NT2/D1 (cell line): ENCODE measurements at regions not wholly inside any gene's neighbourhood (a gene's known extent, or its start where the extent isn't known, plus 50 kb on each side); places are given as distances from the start of the nearest gene placed in this dataset.

Source experiments
- DNase-seq: peaks from one replicate; pipeline ENCODE4 v3.0.0-alpha.2; 2011; ENCODE audit warnings: low read depth, low spot score
- H3K27me3 ChIP-seq: 2 replicates; pipeline ENCODE4 v1.6.0; 2011; ENCODE audit warnings: mild to moderate bottlenecking; ENCODE audit not compliant: insufficient read length, insufficient read depth
- H3K36me3 ChIP-seq: 2 replicates; pipeline ENCODE4 v1.6.1; 2011; ENCODE audit warnings: mild to moderate bottlenecking, low read length, mixed read lengths; ENCODE audit not compliant: insufficient read depth, insufficient read length
- H3K4me1 ChIP-seq: 2 replicates; pipeline ENCODE4 v1.5.1; 2011; ENCODE audit not compliant: insufficient read depth, insufficient read length
- H3K4me3 ChIP-seq: 2 replicates; pipeline ENCODE4 v1.5.1; 2011; ENCODE audit warnings: low read depth; ENCODE audit not compliant: insufficient read length
- H3K9ac ChIP-seq: 2 replicates; pipeline ENCODE4 v1.6.0; 2011; ENCODE audit warnings: low read depth; ENCODE audit not compliant: insufficient read length
- H3K9me3 ChIP-seq: 2 replicates; pipeline ENCODE4 v1.5.1; 2011; ENCODE audit warnings: mild to moderate bottlenecking, low read length; ENCODE audit not compliant: insufficient read depth
- SUZ12 ChIP-seq: IDR thresholded peaks from 2 replicates; pipeline ENCODE4 v1.6.1; 2011; ENCODE audit not compliant: insufficient read length, insufficient read depth; ENCODE audit errors: extremely low read depth
- YY1 ChIP-seq: IDR thresholded peaks from 2 replicates; pipeline ENCODE4 v1.6.1; 2011; ENCODE audit not compliant: insufficient read length, insufficient read depth
- ZNF274 ChIP-seq: IDR thresholded peaks from 2 replicates; pipeline ENCODE4 v1.6.1; 2011; ENCODE audit warnings: mild to moderate bottlenecking, low read depth, low read length

DNA sequence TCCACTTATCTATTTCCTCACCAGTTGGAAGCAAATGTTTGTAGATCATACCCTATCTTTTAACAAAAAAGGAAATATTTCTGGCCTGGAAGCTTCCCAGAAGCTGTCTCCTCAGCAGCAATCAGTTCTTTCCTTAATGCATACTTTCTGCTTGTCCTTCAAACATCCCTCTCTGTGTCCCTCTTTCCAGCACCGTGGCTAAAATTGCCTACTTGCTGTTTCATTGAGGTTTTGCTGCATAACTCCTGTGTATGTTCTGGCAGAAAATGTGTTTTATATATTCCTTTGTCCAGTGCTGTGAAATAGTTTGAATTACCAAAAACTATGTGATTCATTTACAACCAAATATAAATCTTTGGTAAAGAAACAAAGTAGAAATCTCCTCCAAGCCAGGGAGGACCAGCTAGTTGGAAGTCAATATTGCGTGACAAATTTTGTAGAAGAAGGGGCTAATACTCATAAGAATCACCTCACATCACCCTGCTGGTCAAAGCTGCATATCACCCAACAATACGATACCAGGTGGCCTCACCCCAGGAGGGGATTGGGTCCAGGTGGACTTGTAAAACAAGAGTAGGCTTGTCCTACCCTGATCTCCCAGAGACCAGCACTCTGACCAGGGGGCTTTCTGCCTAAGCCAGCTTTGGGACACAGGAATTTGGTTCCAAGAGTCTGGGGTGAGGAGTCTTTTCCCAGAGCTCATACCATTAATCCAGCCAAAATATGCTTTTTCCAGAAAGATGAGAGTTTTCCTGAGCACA, 198.4 kb upstream of the SNX2 start:
- H3K4me3 ChIP-seq, result no peak overlapping the region
- DNase-seq, result no peak
- no peaks in the 10 kb centered on the region for H3K9me3 ChIP-seq
- no peak for TF ChIP-seq ZNF274
- no peak for TF ChIP-seq SUZ12
- TF ChIP-seq YY1, result no peak
- no peaks in the 10 kb centered on the region for H3K36me3 ChIP-seq
- no peaks in the 10 kb centered on the region for H3K27me3 ChIP-seq
- H3K9ac ChIP-seq, result no peak overlapping the region
- H3K4me1 ChIP-seq, result no peaks in the 10 kb centered on the region

DNA sequence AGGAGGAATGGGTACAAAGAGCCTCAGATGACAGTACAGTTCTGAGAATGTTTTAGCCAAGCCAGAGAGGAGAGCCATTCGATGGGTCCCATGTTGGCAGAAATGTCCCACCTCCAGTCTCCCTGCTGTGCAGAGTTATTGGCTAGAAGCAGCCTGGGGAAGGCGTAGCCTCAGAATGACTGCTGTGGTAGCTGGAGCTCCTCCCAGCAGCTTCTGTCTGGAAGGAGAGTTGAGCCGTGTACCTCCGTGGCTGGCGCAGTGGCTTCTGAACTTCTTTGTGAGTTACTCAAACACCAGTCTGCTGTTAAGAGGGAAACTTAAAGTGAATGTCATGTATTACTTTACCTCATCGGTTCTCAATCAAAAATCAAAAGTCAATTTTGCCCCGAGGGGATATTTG, 193.3 kb upstream of the SNX2 start:
- TF ChIP-seq YY1, result no peak
- no peak for TF ChIP-seq SUZ12
- TF ChIP-seq ZNF274, result no peak
- H3K4me1 ChIP-seq, result no peaks in the 10 kb centered on the region
- H3K27me3 ChIP-seq, result no peaks in the 10 kb centered on the region
- H3K9me3 ChIP-seq, result no peaks in the 10 kb centered on the region
- H3K4me3 ChIP-seq, result no peak overlapping the region
- no peak overlapping the region for H3K9ac ChIP-seq
- H3K36me3 ChIP-seq, result no peaks in the 10 kb centered on the region
- no peak for DNase-seq

DNA sequence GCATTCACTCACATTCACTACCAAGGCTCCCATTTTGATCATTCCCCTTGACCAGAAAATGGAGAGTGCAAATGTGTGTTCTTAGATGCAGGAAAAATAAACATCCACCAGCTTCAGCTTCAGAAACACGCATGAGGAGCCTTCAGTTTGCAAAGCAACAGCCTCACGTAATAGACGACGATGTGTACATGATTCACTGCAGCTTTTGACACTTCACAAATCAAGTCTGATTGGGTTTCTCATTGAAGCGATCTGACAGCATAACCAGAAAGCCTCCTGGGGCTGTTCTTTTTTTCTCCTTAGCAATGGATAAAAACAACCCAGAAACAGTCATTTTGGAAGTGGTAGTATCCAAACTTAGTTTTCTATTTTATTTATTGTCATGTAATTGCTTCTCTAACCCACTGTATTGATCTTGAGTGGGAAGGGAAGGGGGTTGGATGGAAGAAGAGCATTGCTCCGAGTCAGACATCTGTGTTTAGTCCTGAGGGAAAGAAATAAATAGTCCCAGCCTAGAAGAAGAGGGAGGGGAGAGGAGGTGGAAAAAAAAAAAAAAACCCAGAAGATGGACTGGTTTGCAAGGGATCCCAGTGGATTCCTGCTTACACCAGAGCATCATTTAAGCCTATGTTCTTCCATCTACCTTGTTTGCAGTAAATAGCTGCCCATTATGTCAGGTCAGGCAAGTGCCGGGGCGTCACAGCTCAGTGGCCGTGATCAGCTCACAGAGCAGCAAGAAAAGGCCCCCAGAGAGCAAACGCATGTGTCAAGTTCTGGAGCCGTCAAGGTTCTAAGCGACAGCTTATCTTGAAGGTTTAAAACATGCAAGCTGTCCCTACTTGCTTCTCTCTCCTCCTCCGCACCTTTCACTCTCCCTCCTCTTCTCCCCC, 190.2 kb upstream of the SNX2 start:
- no peaks in the 10 kb centered on the region for H3K36me3 ChIP-seq
- no peak for TF ChIP-seq SUZ12
- TF ChIP-seq YY1, result no peak
- TF ChIP-seq ZNF274, result no peak
- H3K27me3 ChIP-seq, result no peaks in the 10 kb centered on the region
- no peaks in the 10 kb centered on the region for H3K4me1 ChIP-seq
- H3K9me3 ChIP-seq, result no peaks in the 10 kb centered on the region
- H3K9ac ChIP-seq, result no peak overlapping the region
- H3K4me3 ChIP-seq, result no peak overlapping the region
- DNase-seq, result no peak

DNA sequence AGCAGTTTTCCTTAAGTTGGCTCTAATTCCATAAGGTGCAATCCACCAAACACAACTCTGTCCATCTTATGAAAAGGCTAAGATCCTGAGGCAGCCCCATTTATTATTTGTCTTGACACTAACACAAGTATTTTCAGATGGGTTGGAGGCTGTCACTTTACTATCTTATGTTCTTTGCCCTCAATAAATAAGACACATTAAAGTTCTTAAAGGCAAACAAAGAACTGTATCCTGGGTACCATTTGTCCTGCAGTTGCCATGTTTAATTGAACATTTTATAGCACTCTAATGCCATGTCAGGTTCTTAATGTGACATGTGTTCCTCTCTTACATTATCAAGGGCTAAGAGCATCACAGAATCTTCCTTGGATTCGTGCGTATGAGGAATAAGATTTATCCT, 189.5 kb upstream of the SNX2 start:
- no peak overlapping the region for H3K4me3 ChIP-seq
- no peaks in the 10 kb centered on the region for H3K9me3 ChIP-seq
- no peak for TF ChIP-seq SUZ12
- no peak for TF ChIP-seq ZNF274
- no peak for TF ChIP-seq YY1
- no peak for DNase-seq
- H3K9ac ChIP-seq, result no peak overlapping the region
- H3K4me1 ChIP-seq, result no peaks in the 10 kb centered on the region
- no peaks in the 10 kb centered on the region for H3K27me3 ChIP-seq
- H3K36me3 ChIP-seq, result no peaks in the 10 kb centered on the region

DNA sequence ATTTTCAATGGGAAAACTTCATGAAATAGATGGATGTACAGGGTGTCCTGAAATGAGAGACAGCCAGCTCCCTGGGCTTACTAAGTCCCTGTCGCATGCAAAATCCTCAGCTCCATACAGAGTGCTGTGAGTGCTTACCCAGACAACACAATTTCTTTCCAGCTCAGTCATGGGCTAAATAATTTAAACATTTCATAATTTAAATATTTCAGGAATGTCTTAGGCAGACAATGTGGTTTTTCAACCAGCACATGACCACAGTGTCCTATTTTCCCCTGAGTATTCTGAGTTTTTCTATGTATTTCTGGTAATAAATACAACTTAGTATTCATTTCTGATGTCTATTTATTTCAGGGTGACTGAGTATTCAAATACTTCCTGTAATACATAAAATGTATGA, 188.5 kb upstream of the SNX2 start:
- DNase-seq, result no peak
- no peaks in the 10 kb centered on the region for H3K36me3 ChIP-seq

DNA sequence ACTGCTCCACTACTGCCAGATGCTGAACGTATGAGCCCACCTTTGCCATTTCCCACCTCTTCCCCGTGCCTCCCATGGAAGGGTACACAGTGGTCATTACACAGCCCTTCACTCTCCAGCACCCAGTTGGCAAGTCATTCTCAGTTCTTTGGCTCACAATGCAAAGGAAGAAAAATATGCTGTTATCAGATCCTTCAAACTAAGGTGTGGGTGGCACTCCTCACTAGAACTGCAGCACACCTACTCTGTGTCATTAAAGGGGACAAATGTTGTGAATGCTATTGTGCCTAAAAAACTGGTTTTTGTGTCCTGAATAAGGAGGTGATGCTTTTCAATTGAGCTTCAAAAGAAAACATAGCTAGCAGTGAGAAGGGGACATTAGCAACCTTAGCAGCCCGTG, 183.1 kb upstream of the SNX2 start:
- Histone ChIP-seq H3K36me3 (no peaks in the 10 kb centered on the region), H3K27me3 (no peaks in the 10 kb centered on the region), H3K4me3 (no peak overlapping the region), H3K9ac (no peak overlapping the region), H3K9me3 (no peaks in the 10 kb centered on the region), H3K4me1 (no peaks in the 10 kb centered on the region)
- no peak for TF ChIP-seq ZNF274
- TF ChIP-seq YY1, result no peak
- no peak for TF ChIP-seq SUZ12
- no peak for DNase-seq

More for the DNA sequence above, 188.5 kb upstream of the SNX2 start:
- Histone ChIP-seq H3K27me3 (no peaks in the 10 kb centered on the region), H3K4me3 (no peak overlapping the region), H3K9ac (no peak overlapping the region), H3K4me1 (no peaks in the 10 kb centered on the region), H3K9me3 (no peaks in the 10 kb centered on the region)
- TF ChIP-seq ZNF274 (no peak), SUZ12 (no peak), YY1 (no peak)

DNA sequence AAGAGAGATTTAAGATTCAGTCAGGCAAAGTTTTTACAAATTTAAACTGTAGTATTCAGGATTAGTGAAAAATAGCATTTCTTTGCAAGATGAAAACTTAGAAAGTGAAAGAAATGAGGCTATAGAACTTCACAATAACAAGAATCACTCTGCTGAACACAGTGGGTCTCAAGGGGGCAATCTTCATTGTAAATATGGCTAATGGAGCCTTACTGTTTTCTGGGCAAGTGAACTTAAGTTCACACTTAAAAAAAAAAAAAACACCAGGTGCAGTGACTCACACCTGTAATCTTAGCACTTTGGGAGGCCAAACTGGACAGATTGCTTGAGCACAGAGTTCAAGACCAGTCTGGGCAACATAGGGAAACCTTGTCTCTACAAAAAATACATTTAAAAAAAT, 175.9 kb upstream of the SNX2 start:
- H3K9ac ChIP-seq, result no peak overlapping the region
- DNase-seq, result no peak

More for the DNA sequence above, 175.9 kb upstream of the SNX2 start:
- Histone ChIP-seq H3K4me3 (no peak overlapping the region), H3K9me3 (peaks cover 12% of the 10 kb centered on the region; the same call in 1 of the 2 replicates), H3K4me1 (no peaks in the 10 kb centered on the region), H3K27me3 (no peaks in the 10 kb centered on the region), H3K36me3 (no peaks in the 10 kb centered on the region)
- no peak for TF ChIP-seq SUZ12
- TF ChIP-seq ZNF274, result no peak
- TF ChIP-seq YY1, result no peak
